ENCODE measurements at regions not wholly inside any gene's neighbourhood (a gene's known extent, or its start where the extent isn't known, plus 50 kb on each side); places are given as distances from the start of the nearest gene placed in this dataset.

DNA sequence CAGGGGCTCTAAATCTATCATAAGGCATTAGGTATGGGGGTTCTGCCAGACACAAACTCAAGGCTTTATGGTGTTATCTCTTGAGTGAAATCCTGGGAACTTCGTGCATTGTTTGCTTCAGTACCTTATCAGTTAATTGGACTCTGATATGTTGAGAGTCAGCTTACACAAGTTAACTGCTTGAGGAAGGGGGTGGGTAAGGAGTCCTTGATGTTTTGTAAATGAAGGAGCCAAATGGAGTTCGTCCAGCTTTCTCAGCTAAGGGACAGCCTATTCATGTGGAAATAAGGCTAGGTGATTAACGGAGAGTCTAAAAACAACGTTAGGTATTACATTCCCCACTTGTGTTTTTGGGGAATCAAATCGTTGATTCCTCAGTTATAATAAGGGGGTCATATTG, 157.4 kb downstream of the TRIM27 start:
- TF ChIP-seq, protein P1, sequence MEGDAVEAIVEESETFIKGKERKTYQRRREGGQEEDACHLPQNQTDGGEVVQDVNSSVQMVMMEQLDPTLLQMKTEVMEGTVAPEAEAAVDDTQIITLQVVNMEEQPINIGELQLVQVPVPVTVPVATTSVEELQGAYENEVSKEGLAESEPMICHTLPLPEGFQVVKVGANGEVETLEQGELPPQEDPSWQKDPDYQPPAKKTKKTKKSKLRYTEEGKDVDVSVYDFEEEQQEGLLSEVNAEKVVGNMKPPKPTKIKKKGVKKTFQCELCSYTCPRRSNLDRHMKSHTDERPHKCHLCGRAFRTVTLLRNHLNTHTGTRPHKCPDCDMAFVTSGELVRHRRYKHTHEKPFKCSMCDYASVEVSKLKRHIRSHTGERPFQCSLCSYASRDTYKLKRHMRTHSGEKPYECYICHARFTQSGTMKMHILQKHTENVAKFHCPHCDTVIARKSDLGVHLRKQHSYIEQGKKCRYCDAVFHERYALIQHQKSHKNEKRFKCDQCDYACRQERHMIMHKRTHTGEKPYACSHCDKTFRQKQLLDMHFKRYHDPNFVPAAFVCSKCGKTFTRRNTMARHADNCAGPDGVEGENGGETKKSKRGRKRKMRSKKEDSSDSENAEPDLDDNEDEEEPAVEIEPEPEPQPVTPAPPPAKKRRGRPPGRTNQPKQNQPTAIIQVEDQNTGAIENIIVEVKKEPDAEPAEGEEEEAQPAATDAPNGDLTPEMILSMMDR (conservative IDR thresholded peaks at IDR 0.05; ENCODE audit: low read depth, low read length): no peak
- no peak for TF ChIP-seq EZH2 (IDR thresholded peaks at IDR 0.05; ENCODE audit: low read length, unreplicated experiment)

Data from PC-3 (cell line).